Thymus (tissue), 11 donors: ENCODE measurements at regions not wholly inside any gene's neighbourhood (a gene's known extent, or its start where the extent isn't known, plus 50 kb on each side); places are given as distances from the start of the nearest gene placed in this dataset.
"Not testable (repeated sequence)": the region's sequence is repeated elsewhere in the genome, so short reads cannot be mapped to it uniquely, and the experiment has no call there.

Experiments used
- DNase-seq, 9 donors: peaks; one replicate each; pipeline ENCODE4 v3.0.0-alpha.2; 2013; ENCODE audit warnings: low spot score in 9 of 9, low read depth in 6 of 9, missing footprints in 1 of 9
- H3K27ac ChIP-seq, 2 donors: one replicate each; pipeline ENCODE4 v1.5.1; 2013; ENCODE audit warnings: control low read depth in 1 of 2, low read depth in 1 of 2, low read length in 1 of 2, mild to moderate bottlenecking in 1 of 2, moderate library complexity in 1 of 2
- H3K27me3 ChIP-seq, 2 donors: one replicate each; pipeline ENCODE4 v1.5.1; 2013; ENCODE audit warnings: low read length in 1 of 2; ENCODE audit not compliant: control insufficient read depth in 2 of 2, insufficient read depth in 1 of 2
- H3K36me3 ChIP-seq, 2 donors: one replicate each; pipeline ENCODE4 v1.5.1; 2013; ENCODE audit warnings: low read length in 1 of 2, mild to moderate bottlenecking in 1 of 2, moderate library complexity in 1 of 2; ENCODE audit not compliant: control insufficient read depth in 2 of 2, insufficient read depth in 2 of 2
- H3K4me1 ChIP-seq, 2 donors: one replicate each; pipeline ENCODE4 v1.5.1; 2013; ENCODE audit warnings: low read length in 2 of 2; ENCODE audit not compliant: control insufficient read depth in 2 of 2, insufficient read depth in 2 of 2
- H3K4me3 ChIP-seq, 2 donors: one replicate each; pipeline ENCODE4 v1.5.1; 2013; ENCODE audit warnings: low read length in 2 of 2, control low read depth in 1 of 2, mild to moderate bottlenecking in 1 of 2
- H3K9me3 ChIP-seq, 2 donors: one replicate each; pipeline ENCODE4 v1.5.1; 2013; ENCODE audit warnings: low read length in 1 of 2, mild to moderate bottlenecking in 1 of 2; ENCODE audit not compliant: control insufficient read depth in 2 of 2, insufficient read depth in 1 of 2
- WGBS: extraction: QIAGEN DNeasy Blood & Tissue Kit; methylation state at CpG from one replicate; pipeline ENCODE4 v1.1.7; 2013; 5-methylcytosine and 5-hydroxymethylcytosine counted together
- donor health status: healthy.

DNA sequence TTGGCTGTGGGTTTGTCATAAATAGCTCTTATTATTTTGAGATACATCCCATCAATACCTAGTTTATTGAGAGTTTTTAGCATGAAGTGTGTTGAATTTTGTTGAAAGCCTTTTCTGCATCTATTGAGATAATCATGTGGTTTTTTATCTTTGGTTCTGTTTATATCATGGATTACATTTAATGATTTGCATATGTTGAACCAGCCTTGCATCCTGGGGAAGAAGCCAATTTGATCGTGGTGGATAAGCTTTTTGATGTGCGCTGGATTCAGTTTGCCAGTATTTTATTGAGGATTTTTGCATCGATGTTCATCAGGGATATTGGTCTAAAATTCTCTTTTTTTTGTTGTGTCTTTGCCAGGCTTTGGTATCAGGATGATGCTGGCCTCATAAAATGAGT lies 51.5 kb upstream of the CACNA1D start:
- not testable (repeated sequence) for H3K9me3 ChIP-seq, H3K4me1 ChIP-seq, DNase-seq, H3K27ac ChIP-seq, H3K4me3 ChIP-seq, H3K27me3 ChIP-seq, H3K36me3 ChIP-seq
- WGBS: 98% methylated on average over 3 of the region's 3 CpGs
